PC-3 (cell line): ENCODE measurements at regions not wholly inside any gene's neighbourhood (a gene's known extent, or its start where the extent isn't known, plus 50 kb on each side); places are given as distances from the start of the nearest gene placed in this dataset.

Experiments used
- ATAC-seq: fragments of 200-7000 bp; cut with Tn5 transposase; 2 replicates; pipeline ENCODE4 v1.9.1; 2020; ENCODE audit warnings: mild to moderate bottlenecking, moderate library complexity
- BruUV-seq: library from RNA; stranded (reverse); fragments of 400-500 nt; replicated peaks from 2 replicates; lab custom pipeline; 2021; lab: Mats Ljungman, UMichigan
- CTCF ChIA-PET: fragments of 300-600 bp; sonication (Branson Sonifier 250); formaldehyde crosslinking; loops from one replicate; lab custom pipeline; 2022; ENCODE audit warnings: antibody characterized with exemption; lab: Charles Lee
- POLR2A ChIA-PET: fragments of 300-600 bp; sonication (Branson Sonifier 250); formaldehyde crosslinking; loops from one replicate; lab custom pipeline; 2022; ENCODE audit warnings: antibody characterized with exemption; ENCODE audit not compliant: unreplicated experiment; lab: Charles Lee
- DNase-seq: peaks from one replicate; pipeline ENCODE4 v3.0.0-alpha.2; 2015
- H2AFZ ChIP-seq: fragments of 300-600 bp; sonication (generic); 2 replicates; pipeline ENCODE4 v1.6.0; 2016; ENCODE audit warnings: antibody characterized with exemption, low read length
- H3F3A ChIP-seq: fragments of 300-600 bp; sonication (generic); one replicate; pipeline ENCODE4 v1.6.0; 2017; ENCODE audit warnings: antibody characterized with exemption, low read length, control low read depth, mild to moderate bottlenecking; ENCODE audit not compliant: unreplicated experiment
- H3K27ac ChIP-seq: fragments of 300-600 bp; sonication (generic); 2 replicates; pipeline ENCODE4 v1.5.1; 2016; ENCODE audit warnings: mild to moderate bottlenecking, low read length
- H3K27me3 ChIP-seq: fragments of 300-600 bp; sonication (generic); 2 replicates; pipeline ENCODE4 v1.6.1; 2016; ENCODE audit warnings: low read length, mixed read lengths
- H3K36me3 ChIP-seq: fragments of 300-600 bp; sonication (generic); 2 replicates; pipeline ENCODE4 v1.6.1; 2016; ENCODE audit warnings: low read depth, mixed run types, low read length, mixed read lengths
- H3K4me1 ChIP-seq: fragments of 300-600 bp; sonication (generic); 2 replicates; pipeline ENCODE4 v1.5.1; 2016; ENCODE audit warnings: low read length; ENCODE audit not compliant: insufficient read depth
- H3K4me2 ChIP-seq: fragments of 300-600 bp; sonication (generic); 2 replicates; pipeline ENCODE4 v1.6.0; 2016; ENCODE audit warnings: low read length
- H3K4me3 ChIP-seq: fragments of 300-600 bp; sonication (generic); 2 replicates; pipeline ENCODE4 v1.5.1; 2016; ENCODE audit warnings: mild to moderate bottlenecking, low read length, mixed read lengths
- H3K79me2 ChIP-seq: fragments of 300-600 bp; sonication (generic); 2 replicates; pipeline ENCODE4 v1.6.1; 2017; ENCODE audit warnings: low read length, mixed read lengths
- H3K9ac ChIP-seq: fragments of 300-600 bp; sonication (generic); 2 replicates; pipeline ENCODE4 v1.6.0; 2016; ENCODE audit warnings: mild to moderate bottlenecking, low read length
- H3K9me2 ChIP-seq: fragments of 300-600 bp; sonication (generic); replicated peaks from 2 replicates; pipeline ENCODE4 v1.6.1; 2016; ENCODE audit warnings: mixed run types, low read length, mixed read lengths
- H3K9me3 ChIP-seq: fragments of 300-600 bp; sonication (generic); 2 replicates; pipeline ENCODE4 v1.6.1; 2016; ENCODE audit warnings: low read length, mixed read lengths
- H4K20me1 ChIP-seq: fragments of 300-600 bp; sonication (generic); 2 replicates; pipeline ENCODE4 v1.6.1; 2016; ENCODE audit warnings: low read length, mixed read lengths
- CTCF ChIP-seq: fragments of 300-600 bp; sonication (generic); conservative IDR thresholded peaks from 2 replicates; pipeline ENCODE4 v1.5.1; 2017; ENCODE audit warnings: antibody characterized with exemption, low read depth, mild to moderate bottlenecking, low read length
- EZH2 ChIP-seq: fragments of 300-600 bp; sonication (generic); IDR thresholded peaks from one replicate; pipeline ENCODE4 v1.6.1; 2017; ENCODE audit warnings: antibody characterized with exemption, mild to moderate bottlenecking, low read length; ENCODE audit not compliant: unreplicated experiment
- EZH2phosphoT487 ChIP-seq: fragments of 300-600 bp; sonication (generic); IDR thresholded peaks from 2 replicates; pipeline ENCODE4 v1.6.1; 2018; ENCODE audit warnings: mild to moderate bottlenecking, antibody characterized with exemption, low read length, borderline replicate concordance
- intact Hi-C: fragments of 100-400 bp; cut with micrococcal nuclease; formaldehyde crosslinking; loops from 2 replicates; pipeline ENCODE4 v1.9.0; 2023

- DNase-seq = no peak
- Histone ChIP-seq H3K36me3 (no peaks in the 10 kb centered on the region), H2AFZ (no peak overlapping the region), H4K20me1 (no peaks in the 10 kb centered on the region), H3K79me2 (no peaks in the 10 kb centered on the region), H3K4me3 (no peak overlapping the region), H3K9ac (no peak overlapping the region), H3K4me2 (no peak overlapping the region), H3K27me3 (no peaks in the 10 kb centered on the region), H3K27ac (no peak overlapping the region), H3K4me1 (no peaks in the 10 kb centered on the region), H3K9me3 (no peaks in the 10 kb centered on the region), H3K9me2 (no peaks in the 10 kb centered on the region), H3F3A (no peaks in the 10 kb centered on the region)
- intact Hi-C loops = no loop called here
- ATAC-seq = no peak
- BruUV-seq = no TSS peak
- TF ChIP-seq CTCF (no peak), EZH2phosphoT487 (no peak), EZH2 (no peak)
- ChIA-PET POLR2A (no interaction called here), CTCF (no interaction called here)
Measured at GRCh38 chr4:137583671-137584070, 51.4 kb upstream of the PCDH18 start.
